ENCODE measurements at regions not wholly inside any gene's neighbourhood (a gene's known extent, or its start where the extent isn't known, plus 50 kb on each side); places are given as distances from the start of the nearest gene placed in this dataset.

DNA sequence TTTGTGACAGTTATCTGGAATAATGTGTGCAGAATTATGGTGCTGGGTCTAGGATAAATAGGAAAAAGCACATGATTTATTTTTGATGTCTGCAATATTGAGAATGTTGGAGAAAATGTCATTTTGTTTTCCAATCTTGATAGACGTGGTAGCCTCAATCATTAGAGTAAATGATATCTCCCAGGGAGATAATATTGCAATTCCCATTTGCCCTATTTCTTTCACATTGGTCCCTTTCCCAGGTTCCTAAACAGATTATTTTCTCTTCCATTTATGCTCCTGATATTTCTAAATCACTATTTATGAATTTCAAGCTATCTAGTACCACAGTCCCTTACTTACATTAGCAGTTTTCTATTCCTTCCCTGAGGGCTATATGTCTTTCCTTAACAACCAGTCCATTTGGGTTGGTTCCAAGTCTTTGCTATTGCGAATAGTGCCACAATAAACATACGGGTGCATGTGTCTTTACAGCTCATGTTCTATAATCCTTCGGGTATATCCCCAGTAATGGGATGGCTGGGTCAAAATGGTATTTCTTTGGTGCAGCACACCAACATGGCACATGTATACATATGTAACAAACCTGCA, 447.3 kb downstream of the PLA2G4A start:
- no peak overlapping the region for H3K4me3 Mint-ChIP-seq (ENCODE audit: unreplicated experiment)
- H3K9me3 Mint-ChIP-seq (ENCODE audit: low read depth) = no peaks in the 10 kb centered on the region
- no peaks in the 10 kb centered on the region for H3K36me3 Mint-ChIP-seq (ENCODE audit: low read depth)
- no peak overlapping the region for H3K27ac Mint-ChIP-seq (ENCODE audit: unreplicated experiment)
- no peaks in the 10 kb centered on the region for H3K4me1 Mint-ChIP-seq (ENCODE audit: low read depth)
- H3K27me3 Mint-ChIP-seq (ENCODE audit: low read depth) = peaks cover 6% of the 10 kb centered on the region
- no peak for DNase-seq (ENCODE audit: low spot score)
- TF ChIP-seq, protein P1, sequence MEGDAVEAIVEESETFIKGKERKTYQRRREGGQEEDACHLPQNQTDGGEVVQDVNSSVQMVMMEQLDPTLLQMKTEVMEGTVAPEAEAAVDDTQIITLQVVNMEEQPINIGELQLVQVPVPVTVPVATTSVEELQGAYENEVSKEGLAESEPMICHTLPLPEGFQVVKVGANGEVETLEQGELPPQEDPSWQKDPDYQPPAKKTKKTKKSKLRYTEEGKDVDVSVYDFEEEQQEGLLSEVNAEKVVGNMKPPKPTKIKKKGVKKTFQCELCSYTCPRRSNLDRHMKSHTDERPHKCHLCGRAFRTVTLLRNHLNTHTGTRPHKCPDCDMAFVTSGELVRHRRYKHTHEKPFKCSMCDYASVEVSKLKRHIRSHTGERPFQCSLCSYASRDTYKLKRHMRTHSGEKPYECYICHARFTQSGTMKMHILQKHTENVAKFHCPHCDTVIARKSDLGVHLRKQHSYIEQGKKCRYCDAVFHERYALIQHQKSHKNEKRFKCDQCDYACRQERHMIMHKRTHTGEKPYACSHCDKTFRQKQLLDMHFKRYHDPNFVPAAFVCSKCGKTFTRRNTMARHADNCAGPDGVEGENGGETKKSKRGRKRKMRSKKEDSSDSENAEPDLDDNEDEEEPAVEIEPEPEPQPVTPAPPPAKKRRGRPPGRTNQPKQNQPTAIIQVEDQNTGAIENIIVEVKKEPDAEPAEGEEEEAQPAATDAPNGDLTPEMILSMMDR (IDR thresholded peaks at IDR 0.05) = no peak

DNA sequence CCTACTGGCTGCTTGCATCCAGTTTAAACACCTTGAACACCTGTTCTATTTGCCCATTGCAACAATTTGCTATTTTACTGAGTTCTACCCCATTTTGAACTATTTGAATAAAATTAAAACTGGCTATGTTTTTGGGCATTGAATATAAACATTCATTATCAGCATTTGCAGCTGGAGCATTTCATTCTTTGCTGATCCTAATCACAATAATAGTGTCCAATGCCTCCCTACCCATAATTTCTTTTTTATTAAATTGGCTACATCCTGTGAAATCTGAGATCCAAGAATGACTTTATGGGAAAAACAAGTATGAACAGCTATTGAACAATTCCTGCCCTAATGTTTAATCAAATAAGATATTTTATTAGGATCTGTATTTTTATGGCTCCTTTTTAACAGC, 447.9 kb downstream of the PLA2G4A start:
- H3K4me3 Mint-ChIP-seq (ENCODE audit: unreplicated experiment) = no peak overlapping the region
- TF ChIP-seq, protein P1 (IDR thresholded peaks at IDR 0.05) = no peak
- H3K9me3 Mint-ChIP-seq (ENCODE audit: low read depth) = no peaks in the 10 kb centered on the region
- H3K27me3 Mint-ChIP-seq (ENCODE audit: low read depth) = peaks cover 4% of the 10 kb centered on the region
- H3K36me3 Mint-ChIP-seq (ENCODE audit: low read depth) = no peaks in the 10 kb centered on the region
- DNase-seq (ENCODE audit: low spot score) = no peak
- H3K27ac Mint-ChIP-seq (ENCODE audit: unreplicated experiment) = no peak overlapping the region
- H3K4me1 Mint-ChIP-seq (ENCODE audit: low read depth) = no peaks in the 10 kb centered on the region

DNA sequence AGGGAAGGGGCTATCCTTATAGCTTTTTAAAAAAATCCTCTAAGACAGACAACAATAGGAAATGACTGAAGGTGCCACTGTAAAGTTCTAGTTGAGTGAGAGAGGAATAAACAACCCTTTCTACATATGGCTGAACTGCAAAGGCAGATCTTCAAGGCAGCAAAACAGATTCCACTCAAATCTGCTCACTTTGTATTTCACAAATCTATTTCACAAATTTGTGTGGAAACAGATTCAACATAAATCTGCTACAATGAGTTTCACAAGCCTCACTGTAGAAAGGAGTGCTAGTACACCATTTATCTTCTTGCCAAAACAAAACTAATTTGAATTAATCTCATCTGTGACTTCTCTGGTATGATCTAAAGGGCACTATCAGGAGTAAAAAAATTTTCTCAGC, 451.3 kb downstream of the PLA2G4A start:
- DNase-seq (ENCODE audit: low spot score) = no peak
- no peak overlapping the region for H3K27ac Mint-ChIP-seq (ENCODE audit: unreplicated experiment)
- H3K9me3 Mint-ChIP-seq (ENCODE audit: low read depth) = no peaks in the 10 kb centered on the region
- H3K4me1 Mint-ChIP-seq (ENCODE audit: low read depth) = no peaks in the 10 kb centered on the region
- peaks cover under 1% of the 10 kb centered on the region for H3K27me3 Mint-ChIP-seq (ENCODE audit: low read depth)
- no peaks in the 10 kb centered on the region for H3K36me3 Mint-ChIP-seq (ENCODE audit: low read depth)
- TF ChIP-seq, protein P1 (IDR thresholded peaks at IDR 0.05) = no peak
- H3K4me3 Mint-ChIP-seq (ENCODE audit: unreplicated experiment) = no peak overlapping the region

- H3K9me3 Mint-ChIP-seq (ENCODE audit: low read depth) = no peaks in the 10 kb centered on the region
- TF ChIP-seq, protein P1 (IDR thresholded peaks at IDR 0.05) = no peak
- no peak overlapping the region for H3K4me3 Mint-ChIP-seq (ENCODE audit: unreplicated experiment)
- H3K36me3 Mint-ChIP-seq (ENCODE audit: low read depth) = no peaks in the 10 kb centered on the region
- H3K4me1 Mint-ChIP-seq (ENCODE audit: low read depth) = no peaks in the 10 kb centered on the region
- H3K27me3 Mint-ChIP-seq (ENCODE audit: low read depth) = no peaks in the 10 kb centered on the region
- DNase-seq (ENCODE audit: low spot score) = no peak
- H3K27ac Mint-ChIP-seq (ENCODE audit: unreplicated experiment) = no peak overlapping the region
Observed at GRCh38 chr1:187281085-187281484, 452.3 kb downstream of the PLA2G4A start.

GRCh38 chr1:187283984-187284383, 455.2 kb downstream of the PLA2G4A start:
- TF ChIP-seq, protein P1 (IDR thresholded peaks at IDR 0.05) = no peak
- DNase-seq (ENCODE audit: low spot score) = no peak
- Mint-ChIP-seq H3K9me3 (ENCODE audit: low read depth) (peaks cover 6% of the 10 kb centered on the region), H3K27me3 (ENCODE audit: low read depth) (no peaks in the 10 kb centered on the region), H3K4me1 (ENCODE audit: low read depth) (no peaks in the 10 kb centered on the region), H3K36me3 (ENCODE audit: low read depth) (no peaks in the 10 kb centered on the region), H3K27ac (ENCODE audit: unreplicated experiment) (no peak overlapping the region), H3K4me3 (ENCODE audit: unreplicated experiment) (no peak overlapping the region)

Data from chondrocyte (in vitro differentiated cells).